IMR-90 (cell line): ENCODE measurements at regions not wholly inside any gene's neighbourhood (a gene's known extent, or its start where the extent isn't known, plus 50 kb on each side); places are given as distances from the start of the nearest gene placed in this dataset.

Experiments used
- ATAC-seq: fragments of 200-7000 bp; cut with Tn5 transposase; 2 replicates; pipeline ENCODE4 v1.9.1; 2020; ENCODE audit warnings: low read depth, mild to moderate bottlenecking, moderate library complexity
- BruUV-seq: library from RNA; stranded (reverse); fragments of 400-500 nt; replicated peaks from 2 replicates; lab custom pipeline; 2021; lab: Mats Ljungman, UMichigan
- CTCF ChIA-PET: fragments of 300-600 bp; formaldehyde crosslinking; extraction: SDS; loops from one replicate; lab custom pipeline; 2021; ENCODE audit warnings: antibody characterized with exemption; lab: Yijun Ruan, JAX
- POLR2A ChIA-PET: fragments of 300-600 bp; sonication (Branson Sonifier 250); formaldehyde crosslinking; loops from one replicate; lab custom pipeline; 2022; ENCODE audit warnings: antibody characterized with exemption; ENCODE audit not compliant: unreplicated experiment; lab: Charles Lee
- DNase-seq: peaks from one replicate; pipeline ENCODE4 v3.0.0; 2013
- H2AFZ ChIP-seq: replicated peaks from 2 replicates; pipeline ENCODE3; 2013; ENCODE audit warnings: low read length, mild to moderate bottlenecking; ENCODE audit not compliant: poor library complexity
- H2AK5ac ChIP-seq: 2 replicates; pipeline ENCODE4 v1.6.1; 2013; ENCODE audit warnings: low read depth, low read length, inconsistent platforms
- H2AK9ac ChIP-seq: replicated peaks from 2 replicates; pipeline ENCODE3; 2013; ENCODE audit warnings: mild to moderate bottlenecking, low read depth, low read length, moderate library complexity; ENCODE audit not compliant: poor library complexity
- H2BK120ac ChIP-seq: 2 replicates; pipeline ENCODE4 v1.6.1; 2013; ENCODE audit warnings: low read depth, low read length, inconsistent platforms
- H2BK15ac ChIP-seq: 3 replicates; pipeline ENCODE4 v1.6.1; 2013; ENCODE audit warnings: low read depth, low read length, inconsistent platforms
- H2BK20ac ChIP-seq: 2 replicates; pipeline ENCODE4 v1.6.1; 2013; ENCODE audit warnings: low read depth, mild to moderate bottlenecking, inconsistent platforms, low read length, moderate library complexity
- H2BK5ac ChIP-seq: 2 replicates; pipeline ENCODE4 v1.6.1; 2013; ENCODE audit warnings: mild to moderate bottlenecking, low read depth, low read length, inconsistent platforms; ENCODE audit not compliant: poor library complexity, severe bottlenecking
- H3K14ac ChIP-seq: replicated peaks from 2 replicates; pipeline ENCODE4 v1.6.1; 2013; ENCODE audit warnings: low read depth, low read length, inconsistent platforms
- H3K18ac ChIP-seq: 2 replicates; pipeline ENCODE4 v1.6.1; 2013; ENCODE audit warnings: low read depth, low read length, control low read depth
- H3K23ac ChIP-seq: 2 replicates; pipeline ENCODE4 v1.6.1; 2013; ENCODE audit warnings: low read depth, low read length, inconsistent platforms
- H3K27ac ChIP-seq: 2 replicates; pipeline ENCODE4 v1.5.1; 2013; ENCODE audit warnings: mild to moderate bottlenecking, control low read depth, low read length; ENCODE audit not compliant: insufficient read depth
- H3K27me3 ChIP-seq: 2 replicates; pipeline ENCODE4 v1.6.1; 2013; ENCODE audit warnings: low read length; ENCODE audit not compliant: control insufficient read depth, insufficient read depth
- H3K36me3 ChIP-seq: 2 replicates; pipeline ENCODE4 v1.6.1; 2013; ENCODE audit warnings: low read length, mixed read lengths; ENCODE audit not compliant: control insufficient read depth, insufficient read depth
- H3K4ac ChIP-seq: 2 replicates; pipeline ENCODE4 v1.6.1; 2013; ENCODE audit warnings: low read depth, low read length, inconsistent platforms
- H3K4me1 ChIP-seq: 2 replicates; pipeline ENCODE4 v1.6.1; 2013; ENCODE audit warnings: low read length, mixed read lengths; ENCODE audit not compliant: control insufficient read depth, insufficient read depth
- H3K4me2 ChIP-seq: 2 replicates; pipeline ENCODE4 v1.6.1; 2013; ENCODE audit warnings: low read depth, mild to moderate bottlenecking, control low read depth, low read length, moderate library complexity
- H3K4me3 ChIP-seq: 2 replicates; pipeline ENCODE4 v1.5.1; 2013; ENCODE audit warnings: low read depth, mild to moderate bottlenecking, control low read depth, low read length, moderate library complexity; ENCODE audit not compliant: insufficient read depth
- H3K56ac ChIP-seq: 2 replicates; pipeline ENCODE4 v1.6.1; 2013; ENCODE audit warnings: low read length, inconsistent platforms; ENCODE audit not compliant: insufficient read depth; ENCODE audit errors: extremely low read depth
- H3K79me1 ChIP-seq, 2 experiments: 2 replicates each; pipeline ENCODE4 v1.6.1; 2013; ENCODE audit warnings: low read length in 2 of 2, inconsistent platforms in 1 of 2, low read depth in 1 of 2
- H3K9ac ChIP-seq: 2 replicates; pipeline ENCODE4 v1.6.1; 2013; ENCODE audit warnings: low read depth, low read length, control low read depth
- H3K9me1 ChIP-seq: 2 replicates; pipeline ENCODE4 v1.6.1; 2013; ENCODE audit warnings: low read length, inconsistent platforms; ENCODE audit not compliant: insufficient read depth
- H3K9me3 ChIP-seq: 2 replicates; pipeline ENCODE4 v1.6.1; 2013; ENCODE audit warnings: low read length; ENCODE audit not compliant: control insufficient read depth, insufficient read depth
- H4K20me1 ChIP-seq: 2 replicates; pipeline ENCODE4 v1.6.1; 2013; ENCODE audit warnings: low read length, inconsistent platforms; ENCODE audit not compliant: insufficient read depth
- H4K5ac ChIP-seq: 2 replicates; pipeline ENCODE4 v1.6.1; 2013; ENCODE audit warnings: mild to moderate bottlenecking, low read depth, low read length, control low read depth
- H4K8ac ChIP-seq, 2 experiments: 2 replicates each; pipeline ENCODE4 v1.6.1; 2013; ENCODE audit warnings: low read depth in 2 of 2, low read length in 2 of 2, control low read depth in 1 of 2, inconsistent platforms in 1 of 2
- H4K91ac ChIP-seq: 2 replicates; pipeline ENCODE4 v1.6.1; 2013; ENCODE audit warnings: low read depth, low read length, inconsistent platforms; ENCODE audit not compliant: insufficient read depth
- BHLHE40 ChIP-seq: fragments of 150-350 bp; IDR thresholded peaks from 2 replicates; pipeline ENCODE4 v1.6.1; 2016; ENCODE audit warnings: mild to moderate bottlenecking, low read depth, low read length
- CEBPB ChIP-seq: IDR thresholded peaks from 2 replicates; pipeline ENCODE4 v1.6.1; 2012; ENCODE audit warnings: low read depth, low read length, improper control_type of control experiment
- CHD1 ChIP-seq: IDR thresholded peaks from 2 replicates; pipeline ENCODE4 v1.6.1; 2012; ENCODE audit warnings: low read depth, low read length, improper control_type of control experiment
- CTCF ChIP-seq: conservative IDR thresholded peaks from 2 replicates; pipeline ENCODE4 v1.5.1; 2012; ENCODE audit warnings: mild to moderate bottlenecking, low read depth, low read length, improper control_type of control experiment
- FOS ChIP-seq: fragments of 150-350 bp; IDR thresholded peaks from 2 replicates; pipeline ENCODE4 v1.6.1; 2016; ENCODE audit warnings: low read depth, low read length
- MAFK ChIP-seq: IDR thresholded peaks from 2 replicates; pipeline ENCODE4 v1.6.1; 2012; ENCODE audit warnings: low read depth, low read length, improper control_type of control experiment
- MAZ ChIP-seq: IDR thresholded peaks from 2 replicates; pipeline ENCODE4 v1.6.1; 2012; ENCODE audit warnings: low read depth, mild to moderate bottlenecking, low read length, improper control_type of control experiment, moderate library complexity, borderline replicate concordance
- MXI1 ChIP-seq: IDR thresholded peaks from 2 replicates; pipeline ENCODE4 v1.6.1; 2012; ENCODE audit warnings: low read depth, mild to moderate bottlenecking, low read length, moderate library complexity, borderline replicate concordance
- NFE2L2 ChIP-seq: fragments of 150-350 bp; IDR thresholded peaks from 2 replicates; pipeline ENCODE4 v1.6.1; 2016; ENCODE audit warnings: low read depth, mild to moderate bottlenecking, low read length
- POLR2A ChIP-seq: IDR thresholded peaks from 2 replicates; pipeline ENCODE4 v1.6.1; 2012; ENCODE audit warnings: mild to moderate bottlenecking, low read depth, low read length
- RAD21 ChIP-seq: IDR thresholded peaks from 2 replicates; pipeline ENCODE4 v1.6.1; 2012; ENCODE audit warnings: low read length, improper control_type of control experiment
- RCOR1 ChIP-seq: IDR thresholded peaks from 2 replicates; pipeline ENCODE4 v1.6.1; 2012; ENCODE audit warnings: mild to moderate bottlenecking, low read length, improper control_type of control experiment; ENCODE audit not compliant: insufficient replicate concordance
- RFX5 ChIP-seq: IDR thresholded peaks from 2 replicates; pipeline ENCODE4 v1.8.0; 2012; ENCODE audit warnings: low read depth, mild to moderate bottlenecking, low read length, moderate library complexity
- SMC3 ChIP-seq: fragments of 150-350 bp; IDR thresholded peaks from 2 replicates; pipeline ENCODE4 v1.6.1; 2016; ENCODE audit warnings: low read depth, mild to moderate bottlenecking, antibody characterized with exemption, low read length, moderate library complexity
- USF2 ChIP-seq: fragments of 150-350 bp; IDR thresholded peaks from 2 replicates; pipeline ENCODE4 v1.6.1; 2017; ENCODE audit warnings: mild to moderate bottlenecking, antibody characterized with exemption, low read length, low read depth
- WGBS, 2 experiments: methylation state at CpG; one replicate each; pipeline versions ENCODE4 v1.1.5 to v1.1.7; 2013; ENCODE audit warnings: missing lambda C conversion rate in 2 of 2; ENCODE audit not compliant: insufficient read length in 1 of 2; ENCODE audit errors: extremely low coverage in 2 of 2; 5-methylcytosine and 5-hydroxymethylcytosine counted together
- dilution Hi-C: fragments of 300-500 bp; cut with HindIII; formaldehyde crosslinking; loops from one replicate; pipeline ENCODE4 v1.14.3; 2018; ENCODE audit warnings: low sequenced_read_pairs; ENCODE audit not compliant: unreplicated experiment
- in situ Hi-C: fragments of 300-500 bp; cut with MboI; formaldehyde crosslinking; loops from 3 replicates; pipeline ENCODE4 v1.14.3; 2019; ENCODE audit warnings: low sequenced_read_pairs, inconsistent platforms, mixed read lengths
- intact Hi-C: fragments of 100-400 bp; cut with micrococcal nuclease; formaldehyde crosslinking; loops from 2 replicates; pipeline ENCODE4 v1.10.0; 2022
- TF ChIP-seq, protein P1 (sequence below): fragments of 150-350 bp; IDR thresholded peaks from 2 replicates; pipeline ENCODE4 v1.6.1; 2016; ENCODE audit warnings: low read depth, mild to moderate bottlenecking, low read length, moderate library complexity, borderline replicate concordance

DNA sequence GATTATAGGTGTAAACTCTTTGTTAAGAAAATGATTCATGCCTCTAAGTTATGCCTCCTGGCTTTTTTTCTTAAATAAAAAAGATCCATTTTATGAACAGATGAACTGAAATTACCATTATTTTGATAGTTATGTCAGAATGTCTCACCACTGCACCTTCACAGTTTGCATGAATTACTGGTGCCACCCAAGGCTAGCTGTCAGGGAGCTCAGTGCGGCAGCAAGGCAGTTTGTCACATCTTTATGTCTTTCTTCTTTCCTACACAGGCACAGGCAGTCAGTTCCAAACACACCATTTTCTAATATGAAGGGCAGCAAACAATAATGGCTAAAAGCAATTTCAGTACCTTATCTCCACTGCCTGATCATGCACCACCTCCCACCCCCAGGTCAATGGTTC is 147.7 kb downstream of the SREK1 start:
- ATAC-seq = no peak
- H2AK5ac ChIP-seq = no peak overlapping the region
- no TSS peak for BruUV-seq
- no peak overlapping the region for H4K8ac ChIP-seq
- no peak for TF ChIP-seq CHD1
- no peak for TF ChIP-seq USF2
- TF ChIP-seq POLR2A = no peak
- TF ChIP-seq MAFK = no peak
- TF ChIP-seq NFE2L2 = no peak
- TF ChIP-seq FOS = no peak
- TF ChIP-seq CTCF = no peak
- no peak for TF ChIP-seq SMC3
- no peak for TF ChIP-seq RFX5
- TF ChIP-seq MAZ = no peak
- no peak for TF ChIP-seq MXI1
- TF ChIP-seq CEBPB = no peak
- TF ChIP-seq, protein P1, sequence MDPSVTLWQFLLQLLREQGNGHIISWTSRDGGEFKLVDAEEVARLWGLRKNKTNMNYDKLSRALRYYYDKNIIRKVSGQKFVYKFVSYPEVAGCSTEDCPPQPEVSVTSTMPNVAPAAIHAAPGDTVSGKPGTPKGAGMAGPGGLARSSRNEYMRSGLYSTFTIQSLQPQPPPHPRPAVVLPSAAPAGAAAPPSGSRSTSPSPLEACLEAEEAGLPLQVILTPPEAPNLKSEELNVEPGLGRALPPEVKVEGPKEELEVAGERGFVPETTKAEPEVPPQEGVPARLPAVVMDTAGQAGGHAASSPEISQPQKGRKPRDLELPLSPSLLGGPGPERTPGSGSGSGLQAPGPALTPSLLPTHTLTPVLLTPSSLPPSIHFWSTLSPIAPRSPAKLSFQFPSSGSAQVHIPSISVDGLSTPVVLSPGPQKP = no peak
- TF ChIP-seq BHLHE40 = no peak
- no peak for TF ChIP-seq RAD21
- TF ChIP-seq RCOR1 = no peak
- no peak for DNase-seq
- no peak overlapping the region for H2BK120ac ChIP-seq
- no peak overlapping the region for H2BK5ac ChIP-seq
- WGBS, 2 experiments = no CpG with 5 or more reads among the region's 1 CpG
- H3K56ac ChIP-seq = no peak overlapping the region
- H3K9me3 ChIP-seq = no peaks in the 10 kb centered on the region
- H3K23ac ChIP-seq = no peak overlapping the region
- H2BK20ac ChIP-seq = no peak overlapping the region
- intact Hi-C loops (no loop called here), in situ Hi-C loops (no loop called here), dilution Hi-C loops (no loop called here)
- no peaks in the 10 kb centered on the region for H3K4me1 ChIP-seq
- no peak overlapping the region for H3K4me2 ChIP-seq
- no peak overlapping the region for H2BK15ac ChIP-seq
- ChIA-PET POLR2A (no interaction called here), CTCF (no interaction called here)
- H3K36me3 ChIP-seq = no peaks in the 10 kb centered on the region
- no peak overlapping the region for H3K4me3 ChIP-seq
- no peak overlapping the region for H4K5ac ChIP-seq
- H3K27me3 ChIP-seq = no peaks in the 10 kb centered on the region; the same call in 1 of the 2 replicates
- no peak overlapping the region for H4K91ac ChIP-seq
- no peak overlapping the region for H3K9ac ChIP-seq
- H3K4ac ChIP-seq = no peak overlapping the region
- H3K27ac ChIP-seq = no peak overlapping the region
- no peaks in the 10 kb centered on the region for H3K79me1 ChIP-seq
- H2AK9ac ChIP-seq = no peak overlapping the region
- no peaks in the 10 kb centered on the region for H4K20me1 ChIP-seq
- no peak overlapping the region for H3K18ac ChIP-seq
- no peak overlapping the region for H3K14ac ChIP-seq
- no peaks in the 10 kb centered on the region for H3K9me1 ChIP-seq
- H2AFZ ChIP-seq = no peak overlapping the region
